CD4-positive, alpha-beta T cell (primary cell): ENCODE measurements at regions not wholly inside any gene's neighbourhood (a gene's known extent, or its start where the extent isn't known, plus 50 kb on each side); places are given as distances from the start of the nearest gene placed in this dataset.

Experiments used
- ATAC-seq: fragments of 200-7000 bp; cut with Tn5 transposase; one replicate; pipeline ENCODE4 v1.10.0; 2022; ENCODE audit warnings: mild to moderate bottlenecking; ENCODE audit not compliant: poor library complexity
- CTCF ChIA-PET: fragments of 350-600 bp; sonication (Branson Sonifier 250); formaldehyde crosslinking; loops from one replicate; lab custom pipeline; 2021; ENCODE audit warnings: antibody characterized with exemption, inconsistent platforms; lab: Charles Lee
- POLR2A ChIA-PET: fragments of 350-600 bp; sonication (Branson Sonifier 250); formaldehyde crosslinking; loops from one replicate; lab custom pipeline; 2021; ENCODE audit warnings: antibody characterized with exemption, inconsistent platforms; lab: Charles Lee
- DNase-seq, 14 experiments: peaks; one replicate each; pipeline ENCODE4 v3.0.0-alpha.2; 2013 to 2020; ENCODE audit warnings: mixed read lengths in 2 of 14
- H3K27ac ChIP-seq, 2 donors: one replicate each; pipeline versions ENCODE4 v1.5.1 to v1.7.0; 2013; ENCODE audit warnings: low read length in 2 of 2, low read depth in 1 of 2, mild to moderate bottlenecking in 1 of 2
- H3K27me3 ChIP-seq, 2 experiments: 1 replicate in 1 of 2; 2 replicates in 1 of 2; pipeline versions ENCODE4 v1.6.1 to v1.7.0; 2013; ENCODE audit warnings: low read length in 2 of 2, control low read depth in 1 of 2, mild to moderate bottlenecking in 1 of 2, moderate library complexity in 1 of 2; ENCODE audit not compliant: insufficient read depth in 2 of 2, control insufficient read depth in 1 of 2
- H3K36me3 ChIP-seq: one replicate; pipeline ENCODE4 v1.6.1; 2013; ENCODE audit warnings: low read length, control low read depth; ENCODE audit not compliant: insufficient read depth
- H3K4me1 ChIP-seq: one replicate; pipeline ENCODE4 v1.6.1; 2013; ENCODE audit warnings: low read length, control low read depth; ENCODE audit not compliant: insufficient read depth
- H3K4me3 ChIP-seq: one replicate; pipeline ENCODE4 v1.5.1; 2013; ENCODE audit warnings: mild to moderate bottlenecking, low read length, moderate library complexity
- H3K9me3 ChIP-seq, 2 experiments: 1 replicate in 1 of 2; 2 replicates in 1 of 2; pipeline versions ENCODE4 v1.6.1 to v1.7.0; 2013; ENCODE audit warnings: low read length in 2 of 2, mild to moderate bottlenecking in 2 of 2, control low read depth in 1 of 2, moderate library complexity in 1 of 2; ENCODE audit not compliant: control insufficient read depth in 1 of 2, insufficient read depth in 1 of 2
- H3K27ac Mint-ChIP-seq: one replicate; pipeline ENCODE4 v1.8.0; 2020; ENCODE audit warnings: mixed read lengths
- H3K27me3 Mint-ChIP-seq: one replicate; pipeline ENCODE4 v1.8.0; 2021; ENCODE audit warnings: mixed read lengths
- H3K36me3 Mint-ChIP-seq: one replicate; pipeline ENCODE4 v1.8.0; 2021; ENCODE audit warnings: low read depth, mixed read lengths
- H3K4me1 Mint-ChIP-seq: one replicate; pipeline ENCODE4 v1.8.0; 2021; ENCODE audit warnings: low read depth, mixed read lengths
- H3K4me3 Mint-ChIP-seq: one replicate; pipeline ENCODE4 v1.8.0; 2020; ENCODE audit warnings: mild to moderate bottlenecking, mixed read lengths
- H3K9me3 Mint-ChIP-seq: one replicate; pipeline ENCODE4 v1.8.0; 2020; ENCODE audit warnings: mixed read lengths
- CTCF ChIP-seq: fragments of 200-600 bp; IDR thresholded peaks from one replicate; pipeline ENCODE4 v1.8.0; 2022; ENCODE audit warnings: antibody characterized with exemption, mild to moderate bottlenecking
- intact Hi-C, 2 experiments: fragments of 100-400 bp; cut with DNase I in 1 of 2; cut with micrococcal nuclease in 1 of 2; formaldehyde crosslinking; loops; one replicate each; pipeline versions ENCODE4 v1.15.1 to v1.9.0; 2023 to 2025; cut with DNase I, micrococcal nuclease

- no peak for TF ChIP-seq CTCF
- DNase-seq (no peak), ATAC-seq (no peak)
- intact Hi-C loops, result no loop called here
- Histone ChIP-seq H3K27ac (no peak overlapping the region), H3K4me3 (no peak overlapping the region), H3K9me3 (peaks cover 0 to 7% of the 10 kb centered on the region in 2 experiments), H3K36me3 (no peaks in the 10 kb centered on the region), H3K27me3 (no peaks in the 10 kb centered on the region), H3K4me1 (no peaks in the 10 kb centered on the region)
- H3K4me1 Mint-ChIP-seq, result no peaks in the 10 kb centered on the region
- H3K4me3 Mint-ChIP-seq, result no peak overlapping the region
- H3K27me3 Mint-ChIP-seq, result no peaks in the 10 kb centered on the region
- no peaks in the 10 kb centered on the region for H3K36me3 Mint-ChIP-seq
- H3K9me3 Mint-ChIP-seq, result peaks cover 9% of the 10 kb centered on the region
- ChIA-PET CTCF (no interaction called here), POLR2A (no interaction called here)
- H3K27ac Mint-ChIP-seq, result no peak overlapping the region
Observed at GRCh38 chr11:37688456-37688855, 1090.4 kb upstream of the RAG2 start.

GRCh38 chr11:37687130-37687529, 1089.1 kb upstream of the RAG2 start:
- H3K4me3 Mint-ChIP-seq, result no peak overlapping the region
- CTCF ChIA-PET, result no interaction called here
- no peaks in the 10 kb centered on the region for H3K36me3 Mint-ChIP-seq

GRCh38 chr11:37671321-37671720, 1073.3 kb upstream of the RAG2 start:
- POLR2A ChIA-PET, result no interaction called here
- no peaks in the 10 kb centered on the region for H3K27me3 ChIP-seq
- H3K4me3 ChIP-seq, result no peak overlapping the region
- Mint-ChIP-seq H3K27ac (no peak overlapping the region), H3K4me1 (no peaks in the 10 kb centered on the region), H3K4me3 (no peak overlapping the region), H3K27me3 (no peaks in the 10 kb centered on the region), H3K9me3 (peaks cover 4% of the 10 kb centered on the region), H3K36me3 (no peaks in the 10 kb centered on the region)
- no peak for TF ChIP-seq CTCF
- H3K27ac ChIP-seq, result no peak overlapping the region
- DNase-seq (no peak), ATAC-seq (no peak)
- peaks cover 0 to 4% of the 10 kb centered on the region in 2 experiments for H3K9me3 ChIP-seq
- CTCF ChIA-PET, result no interaction called here
- no peaks in the 10 kb centered on the region for H3K36me3 ChIP-seq
- H3K4me1 ChIP-seq, result no peaks in the 10 kb centered on the region
- intact Hi-C loops, result no loop called here

More at GRCh38 chr11:37687130-37687529, 1089.1 kb upstream of the RAG2 start:
- intact Hi-C loops, result no loop called here
- H3K9me3 Mint-ChIP-seq, result peaks cover 4% of the 10 kb centered on the region
- POLR2A ChIA-PET, result no interaction called here
- no peaks in the 10 kb centered on the region for H3K4me1 Mint-ChIP-seq
- H3K36me3 ChIP-seq, result no peaks in the 10 kb centered on the region
- H3K27me3 Mint-ChIP-seq, result no peaks in the 10 kb centered on the region
- H3K4me1 ChIP-seq, result no peaks in the 10 kb centered on the region
- no peak for ATAC-seq
- TF ChIP-seq CTCF, result no peak
- H3K27me3 ChIP-seq, result no peaks in the 10 kb centered on the region
- peaks cover 0 to 10% of the 10 kb centered on the region in 2 experiments for H3K9me3 ChIP-seq
- no peak overlapping the region for H3K27ac Mint-ChIP-seq
- no peak overlapping the region for H3K27ac ChIP-seq
- H3K4me3 ChIP-seq, result no peak overlapping the region
- DNase-seq, result no peak
